SJCRH30 (cell line): ENCODE measurements at regions not wholly inside any gene's neighbourhood (a gene's known extent, or its start where the extent isn't known, plus 50 kb on each side); places are given as distances from the start of the nearest gene placed in this dataset.
"Not testable (repeated sequence)": the region's sequence is repeated elsewhere in the genome, so short reads cannot be mapped to it uniquely, and the experiment has no call there.

Source experiments
- DNase-seq, 2 experiments: peaks; one replicate each; pipeline ENCODE4 v3.0.0-alpha.2; 2015 to 2020
- H3K27ac ChIP-seq: fragments of 250-450 bp; sonication (Bioruptor Pico); 2 replicates; pipeline ENCODE4 v1.5.1; 2020; ENCODE audit warnings: mild to moderate bottlenecking, moderate library complexity
- H3K27me3 ChIP-seq: fragments of 250-450 bp; sonication (Bioruptor Pico); 2 replicates; pipeline ENCODE4 v1.5.1; 2020; ENCODE audit warnings: mild to moderate bottlenecking, moderate library complexity
- H3K36me3 ChIP-seq: fragments of 250-450 bp; sonication (Bioruptor Pico); 2 replicates; pipeline ENCODE4 v1.5.1; 2020; ENCODE audit warnings: mild to moderate bottlenecking, moderate library complexity
- H3K4me1 ChIP-seq: fragments of 250-450 bp; sonication (Bioruptor Pico); 2 replicates; pipeline ENCODE4 v1.5.1; 2020; ENCODE audit warnings: mild to moderate bottlenecking, moderate library complexity
- H3K4me3 ChIP-seq: fragments of 250-450 bp; sonication (Bioruptor Pico); 2 replicates; pipeline ENCODE4 v1.5.1; 2020; ENCODE audit warnings: mild to moderate bottlenecking, moderate library complexity
- H3K9me3 ChIP-seq: fragments of 250-450 bp; sonication (Bioruptor Pico); replicated peaks from 2 replicates; pipeline ENCODE4 v1.5.1; 2020; ENCODE audit warnings: mild to moderate bottlenecking, moderate library complexity

GRCh38 chr7:68254815-68255214 lies 1258.2 kb downstream of the TYW1 start:
- not testable (repeated sequence) for H3K9me3 ChIP-seq, H3K4me1 ChIP-seq, H3K4me3 ChIP-seq, H3K36me3 ChIP-seq, H3K27ac ChIP-seq, DNase-seq, H3K27me3 ChIP-seq

- H3K36me3 ChIP-seq, result no peaks in the 10 kb centered on the region
- H3K27ac ChIP-seq, result no peak overlapping the region
- DNase-seq, result no peak
- H3K4me3 ChIP-seq, result no peak overlapping the region
- H3K27me3 ChIP-seq, result no peaks in the 10 kb centered on the region; the same call in 1 of the 2 replicates
- no peaks in the 10 kb centered on the region for H3K9me3 ChIP-seq
- no peaks in the 10 kb centered on the region for H3K4me1 ChIP-seq
Measured at GRCh38 chr7:68256295-68256694, 1259.7 kb downstream of the TYW1 start.

GRCh38 chr7:68258609-68259008 lies 1262.0 kb downstream of the TYW1 start:
- H3K27ac ChIP-seq, result no peak overlapping the region
- DNase-seq, result no peak
- H3K4me3 ChIP-seq, result no peak overlapping the region
- no peaks in the 10 kb centered on the region for H3K36me3 ChIP-seq
- no peaks in the 10 kb centered on the region; the same call in 1 of the 2 replicates for H3K27me3 ChIP-seq
- no peaks in the 10 kb centered on the region for H3K4me1 ChIP-seq
- H3K9me3 ChIP-seq, result no peaks in the 10 kb centered on the region

- no peaks in the 10 kb centered on the region; the same call in 1 of the 2 replicates for H3K27me3 ChIP-seq
- DNase-seq, result no peak
- H3K9me3 ChIP-seq, result no peaks in the 10 kb centered on the region
- H3K36me3 ChIP-seq, result no peaks in the 10 kb centered on the region
- H3K27ac ChIP-seq, result no peak overlapping the region
- H3K4me1 ChIP-seq, result no peaks in the 10 kb centered on the region
- no peak overlapping the region for H3K4me3 ChIP-seq
Measured at GRCh38 chr7:68265258-68265657, 1268.6 kb downstream of the TYW1 start.

- H3K27ac ChIP-seq, result no peak overlapping the region
- no peaks in the 10 kb centered on the region for H3K36me3 ChIP-seq
- H3K4me3 ChIP-seq, result no peak overlapping the region
- no peaks in the 10 kb centered on the region for H3K27me3 ChIP-seq
- H3K9me3 ChIP-seq, result no peaks in the 10 kb centered on the region
- no peaks in the 10 kb centered on the region for H3K4me1 ChIP-seq
- DNase-seq, result no peak
Measured at GRCh38 chr7:68266004-68266579, 1269.5 kb downstream of the TYW1 start.

GRCh38 chr7:68267486-68267885 lies 1270.9 kb downstream of the TYW1 start:
- no peaks in the 10 kb centered on the region for H3K27me3 ChIP-seq
- no peak overlapping the region for H3K4me3 ChIP-seq
- no peak overlapping the region for H3K27ac ChIP-seq
- no peaks in the 10 kb centered on the region for H3K36me3 ChIP-seq
- no peaks in the 10 kb centered on the region for H3K4me1 ChIP-seq
- H3K9me3 ChIP-seq, result no peaks in the 10 kb centered on the region
- no peak for DNase-seq

GRCh38 chr7:68269405-68269804 lies 1272.8 kb downstream of the TYW1 start:
- H3K27me3 ChIP-seq, result no peaks in the 10 kb centered on the region
- no peak overlapping the region for H3K27ac ChIP-seq
- no peak for DNase-seq
- H3K4me3 ChIP-seq, result no peak overlapping the region
- no peaks in the 10 kb centered on the region for H3K36me3 ChIP-seq
- no peaks in the 10 kb centered on the region for H3K9me3 ChIP-seq
- H3K4me1 ChIP-seq, result no peaks in the 10 kb centered on the region

GRCh38 chr7:68272507-68272906 lies 1275.9 kb downstream of the TYW1 start:
- H3K4me1 ChIP-seq, result no peaks in the 10 kb centered on the region
- DNase-seq, result no peak
- H3K27me3 ChIP-seq, result 0 out of 2 replicates have a peak, but pooled peaks cover 2% of the 10 kb centered on the region
- no peak overlapping the region for H3K27ac ChIP-seq
- H3K9me3 ChIP-seq, result no peaks in the 10 kb centered on the region
- no peak overlapping the region for H3K4me3 ChIP-seq
- H3K36me3 ChIP-seq, result no peaks in the 10 kb centered on the region

GRCh38 chr7:68276725-68277124 lies 1280.1 kb downstream of the TYW1 start:
- Histone ChIP-seq H3K36me3 (no peaks in the 10 kb centered on the region), H3K4me1 (no peaks in the 10 kb centered on the region), H3K27ac (no peak overlapping the region), H3K9me3 (no peaks in the 10 kb centered on the region), H3K4me3 (no peak overlapping the region), H3K27me3 (0 out of 2 replicates have a peak, but pooled peaks cover 2% of the 10 kb centered on the region)
- DNase-seq, result no peak

GRCh38 chr7:68279827-68280400 lies 1283.3 kb downstream of the TYW1 start:
- no peaks in the 10 kb centered on the region for H3K4me1 ChIP-seq
- H3K9me3 ChIP-seq, result no peaks in the 10 kb centered on the region
- no peaks in the 10 kb centered on the region for H3K36me3 ChIP-seq
- H3K27me3 ChIP-seq, result 0 out of 2 replicates have a peak, but pooled peaks cover 2% of the 10 kb centered on the region
- H3K27ac ChIP-seq, result no peak overlapping the region
- no peak overlapping the region for H3K4me3 ChIP-seq
- no peak for DNase-seq

GRCh38 chr7:68280931-68281330 lies 1284.3 kb downstream of the TYW1 start:
- Histone ChIP-seq H3K27ac (no peak overlapping the region), H3K27me3 (0 out of 2 replicates have a peak, but pooled peaks cover 2% of the 10 kb centered on the region), H3K4me1 (no peaks in the 10 kb centered on the region), H3K36me3 (no peaks in the 10 kb centered on the region), H3K4me3 (no peak overlapping the region), H3K9me3 (no peaks in the 10 kb centered on the region)
- DNase-seq, result no peak

GRCh38 chr7:68288144-68288593 lies 1291.5 kb downstream of the TYW1 start:
- Histone ChIP-seq H3K4me1 (no peaks in the 10 kb centered on the region), H3K36me3 (no peaks in the 10 kb centered on the region), H3K9me3 (no peaks in the 10 kb centered on the region), H3K4me3 (no peak overlapping the region), H3K27me3 (no peaks in the 10 kb centered on the region), H3K27ac (no peak overlapping the region)
- DNase-seq, result no peak

GRCh38 chr7:68291710-68292109 lies 1295.1 kb downstream of the TYW1 start:
- Histone ChIP-seq H3K4me3 (no peak overlapping the region), H3K9me3 (no peaks in the 10 kb centered on the region), H3K36me3 (no peaks in the 10 kb centered on the region), H3K4me1 (no peaks in the 10 kb centered on the region), H3K27me3 (no peaks in the 10 kb centered on the region), H3K27ac (no peak overlapping the region)
- no peak for DNase-seq

- no peak overlapping the region for H3K27ac ChIP-seq
- no peaks in the 10 kb centered on the region for H3K4me1 ChIP-seq
- DNase-seq, result no peak
- no peak overlapping the region for H3K4me3 ChIP-seq
- H3K27me3 ChIP-seq, result no peaks in the 10 kb centered on the region
- H3K9me3 ChIP-seq, result no peaks in the 10 kb centered on the region
- H3K36me3 ChIP-seq, result no peaks in the 10 kb centered on the region
Measured at GRCh38 chr7:68295386-68295785, 1298.8 kb downstream of the TYW1 start.

- H3K4me3 ChIP-seq, result no peak overlapping the region
- DNase-seq, result no peak
- no peaks in the 10 kb centered on the region for H3K4me1 ChIP-seq
- no peaks in the 10 kb centered on the region for H3K9me3 ChIP-seq
- H3K27ac ChIP-seq, result no peak overlapping the region
- H3K36me3 ChIP-seq, result no peaks in the 10 kb centered on the region
- no peaks in the 10 kb centered on the region for H3K27me3 ChIP-seq
Measured at GRCh38 chr7:68304536-68304935, 1293.7 kb upstream of the AUTS2 start.

GRCh38 chr7:68306692-68307107 lies 1291.6 kb upstream of the AUTS2 start:
- Histone ChIP-seq H3K4me3 (no peak overlapping the region), H3K27ac (no peak overlapping the region), H3K36me3 (no peaks in the 10 kb centered on the region), H3K4me1 (no peaks in the 10 kb centered on the region), H3K9me3 (no peaks in the 10 kb centered on the region), H3K27me3 (no peaks in the 10 kb centered on the region)
- DNase-seq, result no peak
